Sigmoid colon (tissue), 4 donors: ENCODE measurements at regions not wholly inside any gene's neighbourhood (a gene's known extent, or its start where the extent isn't known, plus 50 kb on each side); places are given as distances from the start of the nearest gene placed in this dataset.

Source experiments
- EP300 ChIP-seq, 4 donors: sonication (generic); formaldehyde crosslinking; IDR thresholded peaks; one replicate each; pipeline ENCODE4 v1.6.1; 2017; ENCODE audit warnings: antibody characterized with exemption in 4 of 4
- POLR2A ChIP-seq, 2 donors: fragments of 450-650 bp; IDR thresholded peaks; one replicate each; pipeline ENCODE4 v1.6.1; 2016; ENCODE audit warnings: antibody characterized with exemption in 2 of 2, mild to moderate bottlenecking in 2 of 2, moderate library complexity in 2 of 2
- POLR2AphosphoS5 ChIP-seq, 4 donors: sonication (generic); formaldehyde crosslinking; IDR thresholded peaks; one replicate each; pipeline ENCODE4 v1.6.1; 2017; ENCODE audit warnings: antibody characterized with exemption in 4 of 4
- TF ChIP-seq, protein P1 (sequence below), 4 experiments: fragments of 450-650 bp in 3 of 4; fragments of 200-600 bp in 1 of 4; IDR thresholded peaks; one replicate each; pipeline ENCODE4 v1.5.1; 2016 to 2019; ENCODE audit warnings: antibody characterized with exemption in 4 of 4, mild to moderate bottlenecking in 3 of 4, moderate library complexity in 2 of 4

- TF ChIP-seq EP300 (IDR thresholded peaks at IDR 0.05), result no peak
- TF ChIP-seq POLR2A (IDR thresholded peaks at IDR 0.05), result no peak
- no peak for TF ChIP-seq POLR2AphosphoS5 (IDR thresholded peaks at IDR 0.05)
- TF ChIP-seq, protein P1, sequence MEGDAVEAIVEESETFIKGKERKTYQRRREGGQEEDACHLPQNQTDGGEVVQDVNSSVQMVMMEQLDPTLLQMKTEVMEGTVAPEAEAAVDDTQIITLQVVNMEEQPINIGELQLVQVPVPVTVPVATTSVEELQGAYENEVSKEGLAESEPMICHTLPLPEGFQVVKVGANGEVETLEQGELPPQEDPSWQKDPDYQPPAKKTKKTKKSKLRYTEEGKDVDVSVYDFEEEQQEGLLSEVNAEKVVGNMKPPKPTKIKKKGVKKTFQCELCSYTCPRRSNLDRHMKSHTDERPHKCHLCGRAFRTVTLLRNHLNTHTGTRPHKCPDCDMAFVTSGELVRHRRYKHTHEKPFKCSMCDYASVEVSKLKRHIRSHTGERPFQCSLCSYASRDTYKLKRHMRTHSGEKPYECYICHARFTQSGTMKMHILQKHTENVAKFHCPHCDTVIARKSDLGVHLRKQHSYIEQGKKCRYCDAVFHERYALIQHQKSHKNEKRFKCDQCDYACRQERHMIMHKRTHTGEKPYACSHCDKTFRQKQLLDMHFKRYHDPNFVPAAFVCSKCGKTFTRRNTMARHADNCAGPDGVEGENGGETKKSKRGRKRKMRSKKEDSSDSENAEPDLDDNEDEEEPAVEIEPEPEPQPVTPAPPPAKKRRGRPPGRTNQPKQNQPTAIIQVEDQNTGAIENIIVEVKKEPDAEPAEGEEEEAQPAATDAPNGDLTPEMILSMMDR (IDR thresholded peaks at IDR 0.05), result no peak
Measured at GRCh38 chr1:224539971-224540370, 76.1 kb upstream of the CNIH3 start.
